Epidermal melanocyte (primary cell): ENCODE measurements at regions not wholly inside any gene's neighbourhood (a gene's known extent, or its start where the extent isn't known, plus 50 kb on each side); places are given as distances from the start of the nearest gene placed in this dataset.
"Not testable (repeated sequence)": the region's sequence is repeated elsewhere in the genome, so short reads cannot be mapped to it uniquely, and the experiment has no call there.

Experiments used
- DNase-seq: peaks from one replicate; pipeline ENCODE4 v3.0.0; 2011; ENCODE audit warnings: low spot score; ENCODE audit not compliant: insufficient read length

DNA sequence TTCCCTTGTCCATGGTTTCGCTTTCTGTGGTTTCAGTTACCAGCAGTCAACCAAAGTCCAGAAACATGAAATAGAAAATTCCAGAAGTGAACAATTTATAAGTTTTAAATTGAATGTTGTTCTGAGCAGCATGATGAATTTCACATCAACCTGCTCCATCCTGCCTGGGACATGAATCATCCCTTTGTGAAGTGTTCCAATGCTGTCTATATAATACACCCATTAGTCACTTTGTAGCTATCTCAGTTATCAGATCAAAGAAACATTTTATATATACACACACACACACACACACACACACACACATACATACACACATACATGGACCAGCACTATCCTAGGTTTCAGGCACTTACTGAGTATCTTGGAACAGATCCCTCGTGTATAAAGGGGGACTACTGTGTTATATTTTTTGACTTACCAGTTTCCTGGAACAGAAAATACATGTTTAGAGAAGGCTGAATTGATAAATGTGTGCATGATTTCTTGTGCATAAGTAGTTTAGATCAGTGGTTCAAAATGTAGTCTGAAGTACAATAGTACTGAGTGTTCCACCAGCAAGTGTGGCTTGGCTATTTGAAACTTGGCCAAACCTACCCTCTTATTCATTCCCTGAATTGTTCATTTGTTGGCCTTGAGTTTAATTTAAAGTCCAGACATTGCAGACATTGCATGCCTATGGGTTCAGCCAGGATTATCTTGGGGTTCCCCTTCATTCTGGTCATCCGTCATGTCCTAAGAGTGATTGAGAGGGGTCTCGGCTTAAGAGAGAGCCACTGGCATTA is 510.0 kb downstream of the GADD45G start:
- no peak for DNase-seq

DNA sequence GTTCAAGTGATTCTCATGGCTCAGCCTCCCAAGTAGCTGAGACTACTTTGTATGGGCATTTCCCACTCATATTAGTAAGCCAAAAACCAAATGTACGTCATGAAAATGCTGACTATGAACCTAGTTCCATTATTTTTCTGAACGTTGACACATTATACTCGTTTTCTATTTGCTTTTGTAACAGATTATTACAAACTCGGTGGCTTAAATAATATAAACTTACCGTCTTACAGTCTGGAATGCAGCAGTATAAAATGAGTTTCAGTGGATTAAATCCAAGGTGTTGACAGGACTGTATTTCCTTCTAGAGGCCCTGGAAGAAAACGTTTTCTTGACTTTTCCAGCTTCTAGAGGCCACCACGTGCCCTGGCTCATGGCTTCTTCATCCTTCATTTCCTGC is 517.0 kb downstream of the GADD45G start:
- DNase-seq: no peak

DNA sequence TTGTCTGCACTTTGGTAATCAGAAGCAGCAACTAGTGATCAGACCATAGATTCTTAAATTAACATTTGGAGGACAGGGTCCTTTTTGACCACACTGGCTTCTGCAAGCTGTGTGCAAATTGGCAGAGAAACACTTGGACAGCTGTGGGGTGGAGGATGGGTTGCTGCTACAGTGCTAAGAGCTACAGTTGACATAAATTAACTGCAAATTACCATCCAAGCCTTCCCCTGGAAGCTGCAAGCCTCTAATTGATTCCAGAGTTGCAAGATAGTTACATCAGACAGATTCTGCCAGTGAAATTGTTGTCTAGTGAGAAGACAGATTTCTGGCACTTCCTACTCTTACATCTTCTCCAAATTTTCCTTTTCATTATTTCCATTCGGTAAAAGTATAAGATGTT is 517.7 kb downstream of the DIRAS2 start:
- DNase-seq: no peak

DNA sequence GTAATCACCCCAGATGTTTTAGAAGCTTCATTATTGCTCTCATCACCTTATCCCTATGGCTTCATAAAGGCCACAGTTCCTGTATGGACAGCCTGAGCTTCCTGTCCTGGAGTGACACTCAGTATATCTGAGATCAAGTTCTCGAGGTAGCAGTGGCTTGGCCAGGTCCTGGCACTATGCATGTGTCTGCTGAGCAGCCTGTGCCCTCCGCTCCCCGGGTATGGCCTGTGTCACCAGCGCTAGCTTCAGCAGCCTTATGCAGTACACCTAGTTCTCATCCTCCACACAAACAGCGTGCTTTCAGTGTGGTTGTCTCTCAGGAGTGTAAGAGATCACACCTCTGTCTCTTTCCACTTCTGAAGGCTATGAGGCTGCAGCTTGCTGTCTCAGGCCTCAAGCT is 514.7 kb downstream of the DIRAS2 start:
- DNase-seq: no peak

DNA sequence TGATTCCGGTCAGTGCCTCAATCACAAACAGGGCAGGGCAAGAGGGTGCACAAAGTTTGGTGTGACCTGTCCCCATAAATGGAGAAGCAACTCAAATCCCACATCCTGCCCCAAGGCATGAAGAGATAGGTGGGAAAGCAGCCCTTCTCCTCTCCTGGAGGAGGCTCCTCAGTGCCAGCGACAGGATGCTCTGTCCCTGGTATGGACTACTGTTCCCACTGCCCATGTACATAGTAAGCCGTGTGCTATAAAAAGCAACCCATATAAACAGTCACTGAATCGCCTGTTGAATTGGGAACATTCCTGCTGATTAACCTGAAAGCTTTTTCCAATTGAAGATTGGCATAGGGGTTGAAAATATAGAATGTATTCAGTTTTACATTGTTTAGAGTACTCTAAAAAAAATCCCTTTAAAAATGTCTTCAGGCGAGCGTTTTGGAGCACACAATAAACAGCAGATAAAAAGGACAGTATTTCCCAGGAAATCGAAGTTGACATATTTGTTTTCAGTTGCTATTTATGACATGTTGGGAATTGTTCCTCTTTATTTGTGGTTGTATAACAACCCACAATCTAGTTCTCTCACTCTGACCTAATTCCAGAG is 513.9 kb downstream of the DIRAS2 start:
- no peak for DNase-seq

DNA sequence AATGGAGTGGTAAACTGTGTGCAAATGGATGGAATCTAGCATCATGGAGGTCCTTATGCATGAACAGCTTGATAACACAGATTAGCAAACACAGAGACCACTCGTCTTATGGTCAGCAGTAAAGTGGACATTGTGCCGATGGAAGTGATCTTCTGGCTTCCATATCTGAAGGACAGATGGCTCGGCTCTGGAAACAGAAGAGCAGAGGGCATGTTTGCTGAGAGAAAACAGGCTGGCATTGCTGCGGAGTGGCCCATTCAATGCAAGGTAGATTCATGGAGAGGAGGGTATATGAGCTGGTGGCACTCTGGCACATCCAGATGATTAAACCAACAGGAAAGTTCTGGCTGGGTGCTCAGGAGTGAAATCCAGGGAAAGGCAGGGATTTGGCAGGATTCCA is 513.2 kb downstream of the DIRAS2 start:
- DNase-seq: no peak

DNA sequence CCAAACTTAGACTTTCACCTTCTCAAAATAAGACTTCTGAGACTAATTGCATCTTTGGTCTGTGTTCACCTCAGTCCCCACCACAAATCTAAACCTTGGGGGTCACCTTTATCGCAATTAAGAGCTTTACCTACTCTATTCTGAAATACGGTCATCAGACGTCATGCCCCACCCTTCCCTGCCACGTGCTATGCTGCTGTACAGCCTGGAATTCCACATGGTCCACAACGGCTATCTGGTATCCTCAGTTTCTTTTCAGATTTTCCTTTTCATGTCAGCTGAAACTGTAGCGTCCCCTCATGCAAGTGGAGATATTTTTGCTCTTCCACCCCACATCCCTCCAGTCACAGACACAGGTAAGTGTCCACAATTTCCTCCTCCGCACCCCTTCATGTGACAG is 511.1 kb downstream of the DIRAS2 start:
- DNase-seq: no peak

DNA sequence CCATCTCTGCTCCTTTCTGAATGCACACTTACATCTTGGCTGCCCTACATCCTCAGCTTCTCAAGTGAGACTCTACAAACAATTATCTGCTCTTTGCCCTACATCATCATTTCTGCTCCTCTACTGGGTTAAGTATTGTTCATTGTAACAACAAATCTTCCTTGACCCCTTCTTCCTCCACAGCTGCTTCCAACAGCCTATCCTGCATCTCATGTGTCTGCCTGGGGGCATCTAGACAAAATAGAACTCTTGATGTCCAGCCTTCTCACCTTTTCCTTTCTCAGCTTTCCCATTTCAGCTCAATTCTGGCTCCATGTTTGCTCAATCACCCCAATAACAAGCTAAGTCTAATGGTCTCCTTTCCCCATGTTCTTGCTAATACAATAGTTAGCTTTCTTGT is 509.8 kb downstream of the DIRAS2 start:
- DNase-seq: no peak

DNA sequence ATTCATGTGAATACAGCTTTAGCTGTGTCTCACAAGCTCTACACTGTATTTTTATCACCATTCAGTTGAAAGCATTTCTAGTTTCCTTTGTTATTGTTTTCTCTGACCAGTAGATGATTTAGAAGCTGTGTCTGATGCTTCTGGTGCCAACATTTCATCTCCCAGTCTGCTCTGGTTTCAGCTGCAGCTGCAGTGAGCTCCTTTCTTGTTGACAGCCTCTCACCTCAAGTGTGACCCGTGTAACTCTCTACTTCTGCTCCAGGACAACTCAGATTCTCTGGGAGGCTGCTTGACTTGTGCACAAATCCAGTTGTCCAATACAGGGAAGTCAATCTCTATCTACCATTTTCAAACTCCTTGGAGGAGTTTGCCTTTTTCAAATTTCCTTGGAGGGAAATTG is 504.8 kb downstream of the DIRAS2 start:
- DNase-seq: no peak

DNA sequence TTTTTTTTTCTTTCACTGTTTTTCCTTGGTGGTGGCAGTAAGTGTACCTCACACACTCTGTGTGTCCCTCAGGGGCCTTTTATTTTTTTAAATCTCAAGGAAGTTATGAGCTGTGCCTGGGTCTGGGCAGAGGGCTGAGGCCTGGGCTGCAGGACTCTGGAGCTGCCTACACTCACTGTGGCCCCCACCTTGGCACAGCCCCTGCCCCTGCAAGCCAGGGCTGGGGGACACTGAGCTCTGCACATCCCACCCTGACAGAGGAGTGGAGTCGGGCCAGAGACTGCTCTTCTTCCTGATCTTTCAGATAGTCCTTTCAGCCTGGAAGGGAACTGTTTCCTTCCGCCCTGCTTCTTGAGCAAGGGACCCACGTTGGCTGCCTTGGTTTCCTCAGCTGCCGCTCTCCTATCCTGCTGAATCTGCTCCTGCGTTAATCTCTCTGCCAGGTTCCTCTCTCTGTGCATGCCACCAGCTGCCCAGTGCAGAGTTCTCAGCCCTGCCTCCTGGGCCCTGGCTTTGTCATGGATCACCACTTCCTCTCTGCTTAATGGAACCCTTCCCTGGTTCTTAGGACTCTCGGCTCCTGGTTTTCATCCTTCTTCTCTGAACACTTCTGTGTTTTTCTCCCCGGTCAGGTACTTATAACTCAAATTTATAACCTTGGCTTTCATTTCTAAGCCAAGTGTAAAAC is 502.3 kb downstream of the DIRAS2 start:
- no peak for DNase-seq

DNA sequence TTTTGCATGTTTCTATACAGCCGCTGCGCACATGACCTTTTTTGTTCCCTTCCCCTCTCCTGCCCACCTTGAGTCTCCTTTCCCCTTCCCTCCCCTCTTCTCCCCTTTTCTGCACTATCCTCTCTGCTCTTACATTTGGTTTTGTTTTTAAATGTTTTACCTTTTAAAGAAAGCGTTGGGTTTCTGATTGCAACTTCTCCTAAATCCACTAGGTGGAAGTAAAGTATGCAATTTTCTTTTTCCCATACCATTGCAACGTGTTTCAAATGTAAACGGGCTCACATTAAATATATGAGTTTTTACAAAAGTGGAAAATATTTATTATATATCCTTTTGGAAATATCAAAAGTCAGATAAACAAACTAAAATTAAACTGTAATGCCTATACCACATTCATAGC is 500.9 kb downstream of the DIRAS2 start:
- DNase-seq: no peak

DNA sequence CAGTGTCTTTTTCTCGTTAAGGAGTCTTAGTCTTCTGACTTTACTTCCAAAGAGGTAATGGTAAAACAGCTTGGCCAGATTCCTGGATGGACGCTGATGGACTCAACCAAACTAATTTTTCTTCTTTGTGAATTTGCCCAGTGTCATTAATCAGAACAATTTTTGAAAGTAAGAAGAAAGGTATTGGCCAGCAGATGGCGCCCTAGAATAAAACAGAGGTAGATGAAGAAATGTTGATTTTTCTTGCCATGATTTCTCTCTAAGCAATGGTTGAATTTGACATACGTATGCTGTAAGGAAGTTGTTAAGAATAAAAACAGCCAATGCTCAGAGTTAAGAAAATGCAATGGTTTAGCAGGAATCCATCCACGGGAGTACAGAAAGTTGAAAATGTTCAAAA is 500.0 kb downstream of the DIRAS2 start:
- no peak for DNase-seq

DNA sequence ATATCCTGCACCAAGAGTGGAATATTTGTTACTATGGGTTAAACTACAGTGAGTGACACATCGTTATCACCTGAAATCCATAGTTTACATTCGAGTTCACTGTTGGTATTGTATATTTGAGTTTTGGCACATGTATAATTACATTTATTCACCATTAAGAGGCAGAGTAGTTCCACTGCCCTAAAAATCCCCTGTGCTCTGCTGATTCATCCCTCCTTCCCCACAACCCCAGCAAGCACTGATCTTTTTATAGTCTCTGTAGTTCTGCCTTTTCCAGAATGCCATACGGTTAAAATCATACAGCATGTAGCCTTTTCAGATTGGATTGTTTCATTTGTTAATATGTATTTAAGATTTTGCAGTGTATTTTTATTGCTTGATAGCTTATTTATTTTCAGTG is 495.2 kb downstream of the DIRAS2 start:
- DNase-seq: no peak

DNA sequence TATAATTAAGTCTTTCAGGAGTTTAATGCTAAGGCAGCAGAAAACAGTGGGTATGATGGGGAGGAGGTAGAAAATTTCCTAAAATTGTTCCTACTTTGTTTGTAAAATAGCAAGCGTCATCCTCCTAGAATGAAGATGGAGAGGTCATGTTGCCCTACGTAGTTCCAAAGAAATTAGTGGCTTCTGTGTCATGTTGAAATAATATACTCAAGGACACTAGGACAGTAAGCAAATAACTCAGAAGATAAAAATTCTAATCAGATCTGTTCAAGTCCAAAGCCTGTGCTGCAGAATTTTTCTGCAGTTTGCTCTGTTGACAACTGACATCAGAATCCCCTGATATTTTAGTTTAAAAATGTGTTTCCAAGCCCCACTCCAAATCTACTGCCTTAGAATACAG is 486.3 kb downstream of the DIRAS2 start:
- no peak for DNase-seq

DNA sequence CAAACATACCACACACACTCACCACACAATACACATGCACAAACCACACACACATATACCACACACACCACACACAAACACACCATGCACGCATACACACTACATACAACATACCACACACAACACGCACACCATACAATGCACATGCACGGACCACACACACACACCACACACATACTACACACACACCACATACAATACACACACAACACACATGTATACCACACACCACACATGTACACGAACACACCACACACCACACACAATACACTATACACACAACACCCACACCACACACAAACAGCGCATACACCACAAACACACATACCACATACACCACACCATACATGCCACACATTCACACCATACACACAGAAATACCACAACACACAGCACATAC is 480.3 kb downstream of the DIRAS2 start:
- DNase-seq: no peak

DNA sequence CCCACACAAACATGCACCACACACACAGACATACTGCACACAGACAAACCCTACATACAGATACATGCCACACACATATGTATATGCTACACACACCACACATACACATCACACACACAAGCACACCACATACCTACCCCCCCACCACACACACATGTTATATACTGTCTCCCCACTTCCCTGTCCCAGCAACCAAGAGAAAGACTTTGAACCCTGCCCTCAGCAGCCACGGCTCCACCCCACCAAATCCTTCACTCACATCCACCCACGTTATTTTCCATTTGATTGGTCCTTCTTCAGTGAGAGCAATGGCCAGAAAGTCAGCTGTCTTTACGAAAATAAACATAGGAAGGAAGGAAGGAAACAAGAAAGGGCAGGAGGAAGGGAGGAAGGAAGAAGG is 479.8 kb downstream of the DIRAS2 start:
- DNase-seq: no peak

DNA sequence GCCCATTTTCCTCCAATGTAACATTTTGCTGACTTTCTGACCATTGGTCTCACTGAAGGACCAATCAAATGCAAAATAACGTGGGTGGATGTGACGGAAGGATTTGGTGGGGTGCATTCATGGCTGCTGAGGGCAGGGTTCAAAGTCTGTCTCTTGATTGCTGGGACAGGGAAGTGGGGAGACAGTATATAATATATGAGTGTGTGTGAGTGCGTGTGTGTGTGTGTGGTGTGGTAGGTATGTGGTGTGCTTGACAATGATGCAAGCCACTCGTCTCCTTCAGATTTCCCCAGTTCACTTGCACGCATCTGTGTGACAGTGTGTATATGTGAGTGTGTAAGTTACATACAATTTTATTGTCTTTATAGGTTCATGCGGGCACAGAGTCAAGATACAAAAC is 477.3 kb downstream of the DIRAS2 start:
- DNase-seq: no peak

DNA sequence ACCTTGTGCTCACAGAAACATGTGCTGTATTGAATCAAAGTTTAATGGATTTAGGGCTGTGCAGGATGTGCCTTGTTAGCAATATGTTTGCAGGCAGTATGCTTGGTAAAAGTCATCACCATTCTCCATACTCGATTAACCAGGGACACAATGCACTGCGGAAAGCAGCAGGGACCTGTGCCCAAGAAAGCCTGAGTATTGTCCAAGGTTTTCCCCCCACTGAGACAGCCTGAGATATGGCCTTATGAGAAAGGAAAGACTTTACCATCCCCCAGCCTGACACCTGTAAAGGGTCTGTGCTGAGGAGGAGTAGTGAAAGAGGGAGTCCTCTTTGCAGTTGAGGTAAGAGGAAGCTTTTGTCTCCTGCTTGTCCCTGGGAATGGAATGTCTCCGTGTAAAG is 476.2 kb downstream of the DIRAS2 start:
- DNase-seq: not testable (repeated sequence)

DNA sequence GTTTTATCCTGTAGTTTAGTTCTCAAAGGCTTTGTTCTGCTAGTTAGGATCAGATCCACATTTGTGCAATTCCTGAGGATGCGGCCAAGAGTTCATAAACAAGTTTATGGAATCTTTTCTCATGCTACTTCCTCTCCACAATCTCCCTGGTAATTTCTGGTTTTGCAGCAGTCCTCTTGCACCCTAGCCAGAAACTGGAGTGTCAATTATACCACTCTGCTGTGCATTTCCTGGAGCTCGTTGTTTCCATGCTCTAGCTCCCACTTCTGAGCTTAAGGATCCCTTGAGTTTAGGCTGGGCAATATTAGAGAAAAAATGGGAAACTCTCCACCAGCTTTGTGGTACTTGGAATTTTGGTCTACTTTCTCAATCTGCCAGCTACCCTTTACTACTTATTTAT is 474.7 kb downstream of the DIRAS2 start:
- no peak for DNase-seq

DNA sequence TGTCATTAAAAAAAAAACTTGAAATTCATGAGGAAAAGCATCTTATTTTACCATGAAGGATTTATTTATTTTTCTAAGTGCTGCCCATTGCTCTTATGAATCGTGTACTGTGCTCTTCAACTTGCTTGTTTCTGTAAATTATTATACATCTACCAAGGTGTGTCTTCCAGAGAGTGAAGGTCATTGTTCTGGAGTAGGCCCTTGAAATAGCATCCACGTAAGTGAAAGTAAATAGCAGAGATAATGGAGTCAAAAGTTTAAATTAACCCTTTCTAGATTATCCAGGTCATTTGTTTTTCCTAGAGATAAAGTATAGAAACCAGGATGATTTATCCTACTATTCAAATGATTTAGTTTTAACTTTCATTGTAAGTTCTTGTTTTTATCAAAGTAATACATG is 473.1 kb downstream of the DIRAS2 start:
- no peak for DNase-seq

DNA sequence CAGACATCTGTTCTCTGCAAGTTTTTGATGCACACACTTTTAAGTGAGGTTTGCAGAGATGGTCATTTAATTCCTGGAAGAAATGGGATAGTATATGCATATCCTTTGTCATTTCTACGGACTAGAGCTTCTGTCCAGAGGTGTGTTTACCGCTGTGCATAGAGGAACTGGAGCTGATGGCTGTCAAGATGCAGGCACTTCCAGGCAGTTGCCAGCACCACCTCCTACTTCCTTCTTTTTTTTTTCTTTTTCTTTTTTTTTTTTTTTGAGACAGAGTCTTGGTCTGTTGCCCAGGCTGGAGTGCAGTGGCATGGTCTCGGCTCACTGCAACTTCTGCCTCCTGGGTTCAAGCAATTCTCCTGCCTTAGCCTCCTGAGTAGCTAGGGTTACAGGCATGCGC is 468.7 kb downstream of the DIRAS2 start:
- not testable (repeated sequence) for DNase-seq

DNA sequence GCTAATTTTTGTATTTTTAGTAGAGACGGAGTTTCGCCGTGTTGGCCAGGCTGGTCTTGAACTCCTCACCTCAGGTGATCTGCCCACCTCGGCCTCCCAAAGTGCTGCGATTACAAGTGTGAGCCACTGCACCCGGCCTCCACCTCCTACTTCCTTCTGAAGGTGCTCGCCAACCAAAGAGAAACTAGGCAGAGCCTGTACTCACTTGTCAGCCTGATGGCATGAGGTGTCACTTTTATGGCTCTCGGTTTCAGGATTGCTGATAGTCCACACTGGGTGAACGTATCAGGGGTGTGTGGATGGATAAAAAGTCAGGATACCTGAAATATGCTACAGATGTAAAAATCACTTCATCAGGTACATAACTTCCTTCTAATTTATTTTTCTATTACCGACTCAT is 468.3 kb downstream of the DIRAS2 start:
- not testable (repeated sequence) for DNase-seq

DNA sequence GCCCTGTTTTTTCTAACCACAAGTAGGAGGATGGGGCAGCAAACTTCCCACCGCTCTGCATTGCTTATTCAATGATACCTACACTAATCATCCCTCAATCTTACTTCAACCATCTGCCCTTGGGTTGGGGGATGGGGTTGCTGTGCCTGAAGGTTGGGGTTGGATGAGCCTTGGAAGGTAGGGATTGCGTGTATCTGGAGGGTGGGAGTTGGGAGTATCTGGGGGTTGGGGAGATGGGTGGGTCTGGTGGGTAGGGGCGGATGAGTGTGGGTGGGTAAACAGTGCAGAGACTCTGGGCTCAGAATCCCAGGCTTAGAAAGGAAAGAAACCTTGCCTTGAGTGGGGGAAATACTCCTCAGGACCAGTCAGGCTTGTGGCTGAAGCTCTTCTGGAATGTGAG is 467.4 kb downstream of the DIRAS2 start:
- no peak for DNase-seq
